Activated T-cell treated with anti-CD3 and anti-CD28 coated beads for 24 hours (primary cell): ENCODE measurements at regions not wholly inside any gene's neighbourhood (a gene's known extent, or its start where the extent isn't known, plus 50 kb on each side); places are given as distances from the start of the nearest gene placed in this dataset.

Experiments used
- DNase-seq: peaks from one replicate; pipeline ENCODE4 v3.0.0-alpha.2; 2020; ENCODE audit warnings: low read depth

- DNase-seq, result no peak
Observed at GRCh38 chr6:44500074-44500473, 112.6 kb downstream of the CDC5L start.

GRCh38 chr6:44503471-44503870 lies 116.0 kb downstream of the CDC5L start:
- DNase-seq, result no peak

- no peak for DNase-seq
Observed at GRCh38 chr6:44504301-44504791, 116.8 kb downstream of the CDC5L start.

- no peak for DNase-seq
Observed at GRCh38 chr6:44505751-44506150, 118.2 kb downstream of the CDC5L start.

- DNase-seq, result no peak
Observed at GRCh38 chr6:44507014-44507413, 119.5 kb downstream of the CDC5L start.

GRCh38 chr6:44508646-44509045 lies 121.1 kb downstream of the CDC5L start:
- no peak for DNase-seq

GRCh38 chr6:44511126-44511525 lies 123.6 kb downstream of the CDC5L start:
- DNase-seq, result no peak

GRCh38 chr6:44512868-44513741 lies 125.6 kb downstream of the CDC5L start:
- DNase-seq, result no peak

GRCh38 chr6:44514085-44514484 lies 126.6 kb downstream of the CDC5L start:
- no peak for DNase-seq

GRCh38 chr6:44514576-44515193 lies 127.2 kb downstream of the CDC5L start:
- DNase-seq, result no peak

GRCh38 chr6:44522871-44523270 lies 135.4 kb downstream of the CDC5L start:
- no peak for DNase-seq

GRCh38 chr6:44524476-44525227 lies 137.1 kb downstream of the CDC5L start:
- DNase-seq, result no peak

GRCh38 chr6:44525761-44526351 lies 138.3 kb downstream of the CDC5L start:
- no peak for DNase-seq

GRCh38 chr6:44527181-44527580 lies 139.7 kb downstream of the CDC5L start:
- no peak for DNase-seq

GRCh38 chr6:44527583-44528369 lies 140.3 kb downstream of the CDC5L start:
- DNase-seq, result no peak

GRCh38 chr6:44528370-44528644 lies 140.8 kb downstream of the CDC5L start:
- no peak for DNase-seq

- no peak for DNase-seq
Observed at GRCh38 chr6:44528716-44529115, 141.2 kb downstream of the CDC5L start.

- no peak for DNase-seq
Observed at GRCh38 chr6:44529146-44529905, 141.8 kb downstream of the CDC5L start.

GRCh38 chr6:44530209-44530909 lies 142.9 kb downstream of the CDC5L start:
- no peak for DNase-seq

GRCh38 chr6:44530910-44531234 lies 143.4 kb downstream of the CDC5L start:
- DNase-seq, result no peak
